ENCODE measurements at regions not wholly inside any gene's neighbourhood (a gene's known extent, or its start where the extent isn't known, plus 50 kb on each side); places are given as distances from the start of the nearest gene placed in this dataset.

DNA sequence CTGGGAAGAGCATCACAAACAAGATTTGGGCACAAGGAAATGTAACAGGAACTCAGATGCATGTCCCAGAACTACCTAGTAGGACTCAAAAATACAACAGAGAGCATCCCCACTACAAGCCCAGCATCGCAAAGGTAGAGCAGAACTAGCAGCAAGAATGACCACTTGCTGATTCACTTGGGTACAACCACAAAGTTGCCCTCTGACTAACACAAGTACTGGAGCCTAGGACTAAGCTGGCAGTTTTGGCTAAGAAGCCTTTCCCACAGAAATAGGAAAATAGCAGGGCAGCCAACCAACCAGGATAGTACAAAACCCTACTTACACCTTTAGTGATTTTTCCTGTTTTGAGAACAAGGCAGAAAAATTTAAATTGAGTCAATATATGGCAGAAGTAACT is 193.8 kb downstream of the PAX3 start:
- H3K79me2 ChIP-seq (ENCODE audit: control insufficient read depth, insufficient read depth, low read length), result no peaks in the 10 kb centered on the region
- H3K9me3 ChIP-seq (replicated peaks; ENCODE audit: control insufficient read depth, insufficient read depth, low read depth, low read length), result no peaks in the 10 kb centered on the region
- no peaks in the 10 kb centered on the region for H3K4me1 ChIP-seq (replicated peaks in 1 of 2; ENCODE audit: control insufficient read depth in 2 of 2, insufficient read depth in 2 of 2, low read length in 2 of 2)
- TF ChIP-seq NBN (IDR thresholded peaks at IDR 0.05; ENCODE audit: low read depth) (no peak), IFI16 (CRISPR knock-in tag; IDR thresholded peaks at IDR 0.05) (no peak), NR2C2 (CRISPR knock-in tag; IDR thresholded peaks at IDR 0.05) (no peak), NR2C2 (tag; IDR thresholded peaks at IDR 0.05) (no peak), NEUROD1 (IDR thresholded peaks at IDR 0.05; ENCODE audit: borderline replicate concordance, low read depth, low read length, partially characterized antibody) (no peak), MEF2A (IDR thresholded peaks at IDR 0.05; ENCODE audit: control insufficient read depth, low read depth, low read length) (no peak), XRCC5 (IDR thresholded peaks at IDR 0.05; ENCODE audit: low read depth, low read length) (no peak), BRCA1 (IDR thresholded peaks at IDR 0.05) (no peak), BRCA1 (CRISPR knock-in tag; IDR thresholded peaks at IDR 0.05) (no peak), ZNF444 (CRISPR knock-in tag; IDR thresholded peaks at IDR 0.05) (no peak), GATA2 (CRISPR knock-in tag; IDR thresholded peaks at IDR 0.05) (no peak), C11orf30 (IDR thresholded peaks at IDR 0.05; ENCODE audit: low read depth) (no peak), SP2 (IDR thresholded peaks at IDR 0.05; ENCODE audit: extremely low read depth, low read depth, low read length, poor library complexity, severe bottlenecking) (no peak), HNRNPH1 (optimal IDR thresholded peaks at IDR 0.05; ENCODE audit: low read depth, low read length) (no peak)
- TF ChIP-seq, protein P1, sequence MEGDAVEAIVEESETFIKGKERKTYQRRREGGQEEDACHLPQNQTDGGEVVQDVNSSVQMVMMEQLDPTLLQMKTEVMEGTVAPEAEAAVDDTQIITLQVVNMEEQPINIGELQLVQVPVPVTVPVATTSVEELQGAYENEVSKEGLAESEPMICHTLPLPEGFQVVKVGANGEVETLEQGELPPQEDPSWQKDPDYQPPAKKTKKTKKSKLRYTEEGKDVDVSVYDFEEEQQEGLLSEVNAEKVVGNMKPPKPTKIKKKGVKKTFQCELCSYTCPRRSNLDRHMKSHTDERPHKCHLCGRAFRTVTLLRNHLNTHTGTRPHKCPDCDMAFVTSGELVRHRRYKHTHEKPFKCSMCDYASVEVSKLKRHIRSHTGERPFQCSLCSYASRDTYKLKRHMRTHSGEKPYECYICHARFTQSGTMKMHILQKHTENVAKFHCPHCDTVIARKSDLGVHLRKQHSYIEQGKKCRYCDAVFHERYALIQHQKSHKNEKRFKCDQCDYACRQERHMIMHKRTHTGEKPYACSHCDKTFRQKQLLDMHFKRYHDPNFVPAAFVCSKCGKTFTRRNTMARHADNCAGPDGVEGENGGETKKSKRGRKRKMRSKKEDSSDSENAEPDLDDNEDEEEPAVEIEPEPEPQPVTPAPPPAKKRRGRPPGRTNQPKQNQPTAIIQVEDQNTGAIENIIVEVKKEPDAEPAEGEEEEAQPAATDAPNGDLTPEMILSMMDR (IDR thresholded peaks at IDR 0.05 in 2 of 3, conservative IDR thresholded peaks at IDR 0.05 in 1 of 3; ENCODE audit: insufficient read depth in 2 of 3, low read depth in 1 of 3, low read length in 3 of 3), result no peak
- TF ChIP-seq, protein P2, sequence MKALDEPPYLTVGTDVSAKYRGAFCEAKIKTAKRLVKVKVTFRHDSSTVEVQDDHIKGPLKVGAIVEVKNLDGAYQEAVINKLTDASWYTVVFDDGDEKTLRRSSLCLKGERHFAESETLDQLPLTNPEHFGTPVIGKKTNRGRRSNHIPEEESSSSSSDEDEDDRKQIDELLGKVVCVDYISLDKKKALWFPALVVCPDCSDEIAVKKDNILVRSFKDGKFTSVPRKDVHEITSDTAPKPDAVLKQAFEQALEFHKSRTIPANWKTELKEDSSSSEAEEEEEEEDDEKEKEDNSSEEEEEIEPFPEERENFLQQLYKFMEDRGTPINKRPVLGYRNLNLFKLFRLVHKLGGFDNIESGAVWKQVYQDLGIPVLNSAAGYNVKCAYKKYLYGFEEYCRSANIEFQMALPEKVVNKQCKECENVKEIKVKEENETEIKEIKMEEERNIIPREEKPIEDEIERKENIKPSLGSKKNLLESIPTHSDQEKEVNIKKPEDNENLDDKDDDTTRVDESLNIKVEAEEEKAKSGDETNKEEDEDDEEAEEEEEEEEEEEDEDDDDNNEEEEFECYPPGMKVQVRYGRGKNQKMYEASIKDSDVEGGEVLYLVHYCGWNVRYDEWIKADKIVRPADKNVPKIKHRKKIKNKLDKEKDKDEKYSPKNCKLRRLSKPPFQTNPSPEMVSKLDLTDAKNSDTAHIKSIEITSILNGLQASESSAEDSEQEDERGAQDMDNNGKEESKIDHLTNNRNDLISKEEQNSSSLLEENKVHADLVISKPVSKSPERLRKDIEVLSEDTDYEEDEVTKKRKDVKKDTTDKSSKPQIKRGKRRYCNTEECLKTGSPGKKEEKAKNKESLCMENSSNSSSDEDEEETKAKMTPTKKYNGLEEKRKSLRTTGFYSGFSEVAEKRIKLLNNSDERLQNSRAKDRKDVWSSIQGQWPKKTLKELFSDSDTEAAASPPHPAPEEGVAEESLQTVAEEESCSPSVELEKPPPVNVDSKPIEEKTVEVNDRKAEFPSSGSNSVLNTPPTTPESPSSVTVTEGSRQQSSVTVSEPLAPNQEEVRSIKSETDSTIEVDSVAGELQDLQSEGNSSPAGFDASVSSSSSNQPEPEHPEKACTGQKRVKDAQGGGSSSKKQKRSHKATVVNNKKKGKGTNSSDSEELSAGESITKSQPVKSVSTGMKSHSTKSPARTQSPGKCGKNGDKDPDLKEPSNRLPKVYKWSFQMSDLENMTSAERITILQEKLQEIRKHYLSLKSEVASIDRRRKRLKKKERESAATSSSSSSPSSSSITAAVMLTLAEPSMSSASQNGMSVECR (CRISPR knock-in tag; IDR thresholded peaks at IDR 0.05), result no peak
- no peak overlapping the region for H3K4me2 ChIP-seq (ENCODE audit: insufficient read depth, low read length)
- ChIA-PET POLR2A (no interaction called here), CTCF (ENCODE audit: low intra/inter-chr PET ratio) (no interaction called here)
- ATAC-seq, result no peak
- H2AFZ ChIP-seq (ENCODE audit: low read depth, low read length), result no peak overlapping the region
- FAIRE-seq, result no peak
- H3K4me3 ChIP-seq, result no peak overlapping the region
- H3K9ac ChIP-seq (ENCODE audit: insufficient read depth in 1 of 2, low read depth in 2 of 2, low read length in 2 of 2), result no peak overlapping the region
- no TSS peak for BruUV-seq (replicated peaks)
- no peaks in the 10 kb centered on the region for H3K36me3 ChIP-seq (ENCODE audit: control insufficient read depth, insufficient read depth, low read length)
- in situ Hi-C loops (cut with MboI) (no loop called here), intact Hi-C loops (cut with micrococcal nuclease) (no loop called here)
- H3K27me3 ChIP-seq (ENCODE audit: control insufficient read depth in 2 of 2, insufficient read depth in 2 of 2, low read length in 2 of 2), result no peaks in the 10 kb centered on the region
- DNase-seq (ENCODE audit: extremely low read depth in 1 of 4, low spot score in 3 of 4), result no peak
- WGBS (ENCODE audit: insufficient coverage, low coverage, missing lambda C conversion rate), result 0% methylated on average over 1 of the region's 1 CpG
- no peaks in the 10 kb centered on the region for H3K9me1 ChIP-seq (ENCODE audit: control insufficient read depth, insufficient read depth, low read length)
- H3K27ac ChIP-seq (ENCODE audit: extremely low read depth, low read depth, low read length), result no peak overlapping the region
- no peaks in the 10 kb centered on the region for H4K20me1 ChIP-seq (replicated peaks; ENCODE audit: control insufficient read depth, insufficient read depth, low read length)

Measured in K562 (cell line).